ENCODE measurements at regions not wholly inside any gene's neighbourhood (a gene's known extent, or its start where the extent isn't known, plus 50 kb on each side); places are given as distances from the start of the nearest gene placed in this dataset.

DNA sequence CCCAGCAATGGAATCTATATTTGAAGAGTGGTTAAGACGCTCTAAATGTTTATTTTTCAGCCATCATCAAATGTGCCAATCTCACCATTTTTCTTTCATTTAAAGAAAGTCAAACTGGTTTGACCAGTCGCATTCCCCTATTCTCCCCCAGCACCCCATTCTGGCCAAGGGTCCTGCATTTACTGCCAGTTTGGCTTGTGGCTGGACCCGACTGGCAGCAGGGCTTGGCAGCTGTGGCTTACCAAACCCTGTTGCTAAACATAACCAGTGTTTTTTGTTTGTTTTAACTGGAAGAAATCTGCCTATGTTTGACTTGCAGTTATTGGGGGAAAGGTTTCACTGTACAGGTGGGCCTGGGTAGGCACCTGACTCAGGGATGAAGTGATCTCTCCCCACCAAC is 116.3 kb downstream of the CYP26A1 start:
- intact Hi-C loops (cut with DNase I): no loop called here

GRCh38 chr10:93190372-93190771 is 116.7 kb downstream of the CYP26A1 start:
- Histone ChIP-seq H3K27ac (no peak overlapping the region), H3K9me3 (no peaks in the 10 kb centered on the region), H3K27me3 (no peaks in the 10 kb centered on the region), H3K4me1 (no peaks in the 10 kb centered on the region), H3K4me3 (no peak overlapping the region), H3K36me3 (no peaks in the 10 kb centered on the region)
- DNase-seq: no peak
- no peak for TF ChIP-seq EP300 (IDR thresholded peaks at IDR 0.05)
- TF ChIP-seq, protein P1, sequence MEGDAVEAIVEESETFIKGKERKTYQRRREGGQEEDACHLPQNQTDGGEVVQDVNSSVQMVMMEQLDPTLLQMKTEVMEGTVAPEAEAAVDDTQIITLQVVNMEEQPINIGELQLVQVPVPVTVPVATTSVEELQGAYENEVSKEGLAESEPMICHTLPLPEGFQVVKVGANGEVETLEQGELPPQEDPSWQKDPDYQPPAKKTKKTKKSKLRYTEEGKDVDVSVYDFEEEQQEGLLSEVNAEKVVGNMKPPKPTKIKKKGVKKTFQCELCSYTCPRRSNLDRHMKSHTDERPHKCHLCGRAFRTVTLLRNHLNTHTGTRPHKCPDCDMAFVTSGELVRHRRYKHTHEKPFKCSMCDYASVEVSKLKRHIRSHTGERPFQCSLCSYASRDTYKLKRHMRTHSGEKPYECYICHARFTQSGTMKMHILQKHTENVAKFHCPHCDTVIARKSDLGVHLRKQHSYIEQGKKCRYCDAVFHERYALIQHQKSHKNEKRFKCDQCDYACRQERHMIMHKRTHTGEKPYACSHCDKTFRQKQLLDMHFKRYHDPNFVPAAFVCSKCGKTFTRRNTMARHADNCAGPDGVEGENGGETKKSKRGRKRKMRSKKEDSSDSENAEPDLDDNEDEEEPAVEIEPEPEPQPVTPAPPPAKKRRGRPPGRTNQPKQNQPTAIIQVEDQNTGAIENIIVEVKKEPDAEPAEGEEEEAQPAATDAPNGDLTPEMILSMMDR (IDR thresholded peaks at IDR 0.05): no peak
- no peak for TF ChIP-seq POLR2A (IDR thresholded peaks at IDR 0.05)
- no peak for TF ChIP-seq POLR2AphosphoS5 (IDR thresholded peaks at IDR 0.05)
- intact Hi-C loops (cut with DNase I): no loop called here
- 33 to 35% methylated on average over 3 of the region's 3 CpGs for WGBS, 2 donors

More for the DNA sequence above, 116.3 kb downstream of the CYP26A1 start:
- Histone ChIP-seq H3K36me3 (no peaks in the 10 kb centered on the region), H3K27me3 (no peaks in the 10 kb centered on the region), H3K27ac (no peak overlapping the region), H3K4me1 (no peaks in the 10 kb centered on the region), H3K9me3 (no peaks in the 10 kb centered on the region), H3K4me3 (no peak overlapping the region)
- TF ChIP-seq POLR2AphosphoS5 (IDR thresholded peaks at IDR 0.05) (no peak), POLR2A (IDR thresholded peaks at IDR 0.05) (no peak), EP300 (IDR thresholded peaks at IDR 0.05) (no peak)
- TF ChIP-seq, protein P1 (IDR thresholded peaks at IDR 0.05): no peak
- 20 to 77% methylated on average over 3 of the region's 3 CpGs for WGBS, 2 donors
- DNase-seq: no peak

DNA sequence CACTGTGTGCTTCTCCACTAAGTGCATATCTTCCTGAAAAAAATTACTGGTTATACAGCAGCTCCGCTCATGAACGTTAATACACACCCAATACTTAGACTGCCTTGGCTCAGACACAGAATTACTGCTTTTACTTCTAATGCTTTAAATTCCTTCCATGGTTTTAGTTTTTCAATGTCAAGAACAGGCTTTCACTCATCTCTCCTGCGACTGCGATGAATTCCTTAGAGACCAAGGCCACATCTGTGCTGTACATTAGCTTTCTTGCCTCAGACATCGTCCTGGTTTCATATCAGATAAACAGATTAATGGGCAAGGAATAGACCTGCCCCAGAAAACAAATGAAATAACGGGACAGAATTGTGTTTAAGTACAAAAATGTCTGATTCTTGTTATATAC is 120.2 kb downstream of the CYP26A1 start:
- WGBS, 2 donors: 75 to 84% methylated on average over 6 of the region's 6 CpGs
- H3K36me3 ChIP-seq: no peaks in the 10 kb centered on the region
- H3K4me1 ChIP-seq: peaks cover 0 to 8% (median 7%) of the 10 kb centered on the region in 4 donors
- no peak for TF ChIP-seq POLR2AphosphoS5 (IDR thresholded peaks at IDR 0.05)
- TF ChIP-seq EP300 (IDR thresholded peaks at IDR 0.05): no peak
- TF ChIP-seq, protein P1 (IDR thresholded peaks at IDR 0.05): no peak
- no peak for TF ChIP-seq POLR2A (IDR thresholded peaks at IDR 0.05)
- DNase-seq: no peak
- H3K4me3 ChIP-seq: no peak overlapping the region
- no peaks in the 10 kb centered on the region for H3K27me3 ChIP-seq
- no peaks in the 10 kb centered on the region for H3K9me3 ChIP-seq
- no peak overlapping the region for H3K27ac ChIP-seq
- intact Hi-C loops (cut with DNase I): no loop called here

GRCh38 chr10:93198401-93199131 is 124.9 kb downstream of the CYP26A1 start:
- peak overlapping the region in 1 of 4 donors; percentile 8 for H3K27ac ChIP-seq
- DNase-seq: no peak
- H3K36me3 ChIP-seq: no peaks in the 10 kb centered on the region
- peaks cover 0 to 15% (median 12%) of the 10 kb centered on the region in 4 donors for H3K4me1 ChIP-seq
- TF ChIP-seq POLR2A (IDR thresholded peaks at IDR 0.05) (no peak), EP300 (IDR thresholded peaks at IDR 0.05) (no peak), POLR2AphosphoS5 (IDR thresholded peaks at IDR 0.05) (no peak)
- TF ChIP-seq, protein P1 (IDR thresholded peaks at IDR 0.05): no peak
- no peaks in the 10 kb centered on the region for H3K9me3 ChIP-seq
- no peaks in the 10 kb centered on the region for H3K27me3 ChIP-seq
- intact Hi-C loops (cut with DNase I): no loop called here
- 34 to 53% methylated on average over 9 of the region's 9 CpGs for WGBS, 2 donors
- peak overlapping the region; percentile 9 to 37 (median 26) for H3K4me3 ChIP-seq

Data from sigmoid colon (tissue), 6 donors.